ENCODE measurements at regions not wholly inside any gene's neighbourhood (a gene's known extent, or its start where the extent isn't known, plus 50 kb on each side); places are given as distances from the start of the nearest gene placed in this dataset.
A peak's percentile ranks its signal among the peaks of the same experiment; 100 is the strongest.

DNA sequence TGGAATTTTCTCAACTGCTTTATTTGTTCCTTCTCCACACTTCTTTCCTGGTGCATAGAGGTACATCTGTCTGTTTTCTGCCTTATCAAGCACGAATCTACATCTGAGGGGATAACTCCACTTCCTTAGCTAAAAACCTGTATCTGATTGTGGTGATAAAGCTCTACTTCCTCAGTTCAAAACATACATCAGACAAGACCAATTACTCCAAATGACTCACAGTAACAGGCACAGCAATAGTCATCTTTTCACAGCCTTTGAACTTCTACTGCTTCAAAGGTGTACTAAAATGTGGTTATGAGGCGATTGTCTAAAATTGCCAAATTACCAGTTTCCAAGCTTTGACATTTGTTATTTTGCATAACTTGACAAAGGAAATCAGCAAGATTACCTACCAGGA lies 803.6 kb upstream of the ZEB2 start:
- TF ChIP-seq SRF (IDR thresholded peaks at IDR 0.05; ENCODE audit: low read depth) (0 out of 2 replicates have a peak, but pooled peaks have one; percentile 41), EGR1 (IDR thresholded peaks at IDR 0.05; ENCODE audit: low read depth) (no peak), FOSL1 (IDR thresholded peaks at IDR 0.05; ENCODE audit: low read depth) (peak; percentile 87), CBX3 (IDR thresholded peaks at IDR 0.05; ENCODE audit: low read depth) (peak; percentile 33; the same call in 1 of the 2 replicates), MAX (IDR thresholded peaks at IDR 0.05) (peak; percentile 33; the same call in 1 of the 2 replicates), ATF3 (IDR thresholded peaks at IDR 0.05) (no peak), TCF7L2 (IDR thresholded peaks at IDR 0.05; ENCODE audit: borderline replicate concordance, extremely low read depth, insufficient read depth, insufficient read length) (peak; percentile 98), SP1 (IDR thresholded peaks at IDR 0.05; ENCODE audit: low read depth) (peak; percentile 77), SIN3A (IDR thresholded peaks at IDR 0.05; ENCODE audit: low read depth) (peak; percentile 40; the same call in 1 of the 2 replicates), ZNF274 (IDR thresholded peaks at IDR 0.05; ENCODE audit: low read depth, low read length) (no peak), RAD21 (IDR thresholded peaks at IDR 0.05; ENCODE audit: low read depth) (no peak), ZFX (IDR thresholded peaks at IDR 0.05) (no peak), CEBPB (IDR thresholded peaks at IDR 0.05; ENCODE audit: low read depth) (peak; percentile 72), YY1 (IDR thresholded peaks at IDR 0.05; ENCODE audit: extremely low read depth, insufficient replicate concordance, low read depth, low read length) (no peak), JUND (IDR thresholded peaks at IDR 0.05) (peak; percentile 78)
- TF ChIP-seq, protein P1, sequence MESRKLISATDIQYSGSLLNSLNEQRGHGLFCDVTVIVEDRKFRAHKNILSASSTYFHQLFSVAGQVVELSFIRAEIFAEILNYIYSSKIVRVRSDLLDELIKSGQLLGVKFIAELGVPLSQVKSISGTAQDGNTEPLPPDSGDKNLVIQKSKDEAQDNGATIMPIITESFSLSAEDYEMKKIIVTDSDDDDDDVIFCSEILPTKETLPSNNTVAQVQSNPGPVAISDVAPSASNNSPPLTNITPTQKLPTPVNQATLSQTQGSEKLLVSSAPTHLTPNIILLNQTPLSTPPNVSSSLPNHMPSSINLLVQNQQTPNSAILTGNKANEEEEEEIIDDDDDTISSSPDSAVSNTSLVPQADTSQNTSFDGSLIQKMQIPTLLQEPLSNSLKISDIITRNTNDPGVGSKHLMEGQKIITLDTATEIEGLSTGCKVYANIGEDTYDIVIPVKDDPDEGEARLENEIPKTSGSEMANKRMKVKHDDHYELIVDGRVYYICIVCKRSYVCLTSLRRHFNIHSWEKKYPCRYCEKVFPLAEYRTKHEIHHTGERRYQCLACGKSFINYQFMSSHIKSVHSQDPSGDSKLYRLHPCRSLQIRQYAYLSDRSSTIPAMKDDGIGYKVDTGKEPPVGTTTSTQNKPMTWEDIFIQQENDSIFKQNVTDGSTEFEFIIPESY (IDR thresholded peaks at IDR 0.05; ENCODE audit: extremely low read depth, insufficient replicate concordance, low read length): no peak
- intact Hi-C loops (cut with micrococcal nuclease): no loop called here
- H2AFZ ChIP-seq (ENCODE audit: low read depth, low read length, poor library complexity, severe bottlenecking): peak overlapping the region; percentile 1

More for the DNA sequence above, 803.6 kb upstream of the ZEB2 start:
- Histone ChIP-seq H3K4me3 (replicated peaks in 1 of 2; ENCODE audit: low read depth in 1 of 2, low read length in 2 of 2) (peak overlapping the region in 1 of 2 experiments; percentile 8; a peak in 1 of 4 replicates), H3K4me2 (ENCODE audit: low read length) (peak overlapping the region; percentile 59), H4K20me1 (ENCODE audit: insufficient read depth) (no peaks in the 10 kb centered on the region), H3K27ac (ENCODE audit: low read depth, low read length) (no peak overlapping the region), H3K9me3 (ENCODE audit: control insufficient read depth in 1 of 2, insufficient read depth in 1 of 2, low read depth in 1 of 2, low read length in 2 of 2) (no peaks in the 10 kb centered on the region), H3K9ac (ENCODE audit: low read length) (no peak overlapping the region), H3K27me3 (ENCODE audit: insufficient read depth, low read length) (no peaks in the 10 kb centered on the region), H3K36me3 (ENCODE audit: control insufficient read depth in 1 of 2, insufficient read depth in 2 of 2, low read length in 2 of 2) (no peaks in the 10 kb centered on the region), H3K9me2 (ENCODE audit: insufficient read depth) (no peaks in the 10 kb centered on the region), H3K79me2 (ENCODE audit: insufficient read depth, low read length) (no peaks in the 10 kb centered on the region), H3K4me1 (ENCODE audit: control insufficient read depth in 1 of 2, insufficient read depth in 2 of 2, low read length in 2 of 2) (peaks cover 0 to 14% of the 10 kb centered on the region in 2 experiments; a peak in 2 of 4 replicates)
- ChIA-PET RAD21 (ENCODE audit: low non-redundant PET in 1 of 2, low total read pairs in 2 of 2, uncharacterized antibody in 2 of 2, unreplicated experiment in 2 of 2) (no interaction called here), POLR2A (no interaction called here), CTCF (no interaction called here)
- DNase-seq (ENCODE audit: low read depth, low spot score) (peak; percentile 74), ATAC-seq (peak; percentile 91)
- no TSS peak for BruUV-seq (replicated peaks)
